ENCODE measurements at regions not wholly inside any gene's neighbourhood (a gene's known extent, or its start where the extent isn't known, plus 50 kb on each side); places are given as distances from the start of the nearest gene placed in this dataset.
A peak's percentile ranks its signal among the peaks of the same experiment; 100 is the strongest.

- no peak for TF ChIP-seq SMC3 (IDR thresholded peaks at IDR 0.05; ENCODE audit: low read depth, low read length)
These were observed 140.1 kb upstream of the PARP11 start (continued) for GRCh38 chr12:4012977-4013968.

- no peak overlapping the region for H3K4ac ChIP-seq (ENCODE audit: low read depth, low read length)
- no peaks in the 10 kb centered on the region for H3K79me1 ChIP-seq (ENCODE audit: low read depth in 1 of 2, low read length in 2 of 2)
- no peak overlapping the region for H2BK5ac ChIP-seq (ENCODE audit: low read depth, low read length, poor library complexity, severe bottlenecking)
- no peak overlapping the region for H2AK9ac ChIP-seq (replicated peaks; ENCODE audit: low read depth, low read length, poor library complexity)
- dilution Hi-C loops (cut with HindIII; ENCODE audit: low sequenced_read_pairs, unreplicated experiment) = no loop called here
- no peak overlapping the region for H3K4me3 ChIP-seq (ENCODE audit: insufficient read depth, low read depth, low read length)
- no peak for TF ChIP-seq CHD1 (IDR thresholded peaks at IDR 0.05; ENCODE audit: low read depth, low read length)
- TF ChIP-seq BHLHE40 (IDR thresholded peaks at IDR 0.05; ENCODE audit: low read depth, low read length) = no peak
- TF ChIP-seq MAFK (IDR thresholded peaks at IDR 0.05; ENCODE audit: low read depth, low read length) = peak; percentile 23; the same call in 1 of the 2 replicates
- no peak overlapping the region for H2AFZ ChIP-seq (replicated peaks; ENCODE audit: low read length, poor library complexity)
- H3K4me2 ChIP-seq (ENCODE audit: low read depth, low read length) = no peak overlapping the region
- no peak for DNase-seq
- BruUV-seq (replicated peaks) = no TSS peak
- H2BK20ac ChIP-seq (ENCODE audit: low read depth, low read length) = no peak overlapping the region
- H4K20me1 ChIP-seq (ENCODE audit: insufficient read depth, low read length) = no peaks in the 10 kb centered on the region
- no peak overlapping the region for H4K8ac ChIP-seq (ENCODE audit: low read depth in 2 of 2, low read length in 2 of 2)
- POLR2A ChIA-PET (ENCODE audit: unreplicated experiment) = interaction anchor here (0.7 kb wide), 1 partner anchor 153 kb away, joined by 3 read pairs; no protein-coding TSS in a partner anchor
- no peak overlapping the region for H2AK5ac ChIP-seq (ENCODE audit: low read depth, low read length)
- H3K9me3 ChIP-seq (ENCODE audit: control insufficient read depth, insufficient read depth, low read length) = no peaks in the 10 kb centered on the region
- ATAC-seq (ENCODE audit: low read depth) = no peak
- H3K23ac ChIP-seq (ENCODE audit: low read depth, low read length) = no peak overlapping the region
- no peak overlapping the region for H3K27ac ChIP-seq (ENCODE audit: insufficient read depth, low read length)
- no peak overlapping the region for H4K91ac ChIP-seq (ENCODE audit: insufficient read depth, low read depth, low read length)
- H3K9ac ChIP-seq (ENCODE audit: low read depth, low read length) = no peak overlapping the region
- CTCF ChIA-PET = interaction anchor here (1.0 kb wide), 2 partner anchors 16 to 265 kb away, joined by 3 read pairs; no protein-coding TSS in a partner anchor
- H3K27me3 ChIP-seq (ENCODE audit: control insufficient read depth, insufficient read depth, low read length) = peaks cover 4% of the 10 kb centered on the region; the same call in 1 of the 2 replicates
- H3K9me1 ChIP-seq (ENCODE audit: insufficient read depth, low read length) = no peaks in the 10 kb centered on the region
- in situ Hi-C loops (cut with MboI; ENCODE audit: low sequenced_read_pairs) = no loop called here
- H4K5ac ChIP-seq (ENCODE audit: low read depth, low read length) = no peak overlapping the region
- no peaks in the 10 kb centered on the region for H3K4me1 ChIP-seq (ENCODE audit: control insufficient read depth, insufficient read depth, low read length)
- no peak overlapping the region for H3K56ac ChIP-seq (ENCODE audit: extremely low read depth, insufficient read depth, low read length)
- H3K36me3 ChIP-seq (ENCODE audit: control insufficient read depth, insufficient read depth, low read length) = no peaks in the 10 kb centered on the region
- no peak overlapping the region for H2BK120ac ChIP-seq (ENCODE audit: low read depth, low read length)
- intact Hi-C loops (cut with micrococcal nuclease) = no loop called here
- H3K18ac ChIP-seq (ENCODE audit: low read depth, low read length) = no peak overlapping the region
- no peak overlapping the region for H2BK15ac ChIP-seq (ENCODE audit: low read depth, low read length)
- no peak overlapping the region for H3K14ac ChIP-seq (replicated peaks; ENCODE audit: low read depth, low read length)
These were observed 138.9 kb upstream of the PARP11 start for GRCh38 chr12:4012073-4012472.

All from IMR-90 (cell line).